Gastrocnemius medialis (tissue), 4 donors: ENCODE measurements at regions not wholly inside any gene's neighbourhood (a gene's known extent, or its start where the extent isn't known, plus 50 kb on each side); places are given as distances from the start of the nearest gene placed in this dataset.

Experiments used
- ATAC-seq, 2 donors: fragments of 150-250 bp; one replicate each; pipeline ENCODE4 v1.9.1; 2016
- DNase-seq, 2 donors: peaks; one replicate each; pipeline ENCODE4 v3.0.0-alpha.2; 2019
- H3K27ac ChIP-seq, 4 donors: fragments of 200-600 bp; sonication (generic); 1 replicate in 1 of 4; 2 replicates in 3 of 4; pipeline ENCODE4 v1.5.1; 2016 to 2018; ENCODE audit warnings: mild to moderate bottlenecking in 2 of 4, moderate library complexity in 1 of 4
- H3K27me3 ChIP-seq, 3 donors: fragments of 200-600 bp; sonication (generic) in 2 of 3; 1 replicate in 1 of 3; 2 replicates in 2 of 3; pipeline versions ENCODE4 v1.5.1 to v1.6.0; 2016 to 2019; ENCODE audit warnings: mild to moderate bottlenecking in 1 of 3, moderate library complexity in 1 of 3
- H3K36me3 ChIP-seq, 2 donors: fragments of 200-600 bp; sonication (generic) in 1 of 2; one replicate each; pipeline ENCODE4 v1.5.1; 2017 to 2018
- H3K4me1 ChIP-seq, 2 donors: fragments of 200-600 bp; sonication (generic) in 1 of 2; one replicate each; pipeline ENCODE4 v1.5.1; 2016 to 2017; ENCODE audit warnings: mild to moderate bottlenecking in 2 of 2
- H3K4me3 ChIP-seq, 4 donors: fragments of 200-600 bp; sonication (generic) in 3 of 4; 1 replicate in 1 of 4; 2 replicates in 3 of 4; pipeline ENCODE4 v1.5.1; 2016 to 2019; ENCODE audit warnings: mild to moderate bottlenecking in 2 of 4
- H3K9me3 ChIP-seq, 3 donors: fragments of 200-600 bp; sonication (generic) in 2 of 3; 1 replicate in 1 of 3; 2 replicates in 2 of 3; pipeline ENCODE4 v1.5.1; 2016 to 2019
- POLR2A ChIP-seq, 2 donors: fragments of 450-650 bp; IDR thresholded peaks; one replicate each; pipeline ENCODE4 v1.6.1; 2017; ENCODE audit warnings: antibody characterized with exemption in 2 of 2, mild to moderate bottlenecking in 2 of 2, moderate library complexity in 2 of 2
- in situ Hi-C, 4 donors: fragments of 200-750 bp; cut with MboI; loops; one replicate each; pipeline versions ENCODE4 v1.15.0 to v1.8.0; 2017; ENCODE audit warnings: low sequenced_read_pairs in 4 of 4
- intact Hi-C: fragments of 100-400 bp; cut with DNase I; formaldehyde crosslinking; loops from one replicate; pipeline ENCODE4 v1.15.1; 2023; ENCODE audit warnings: low total_unique reads
- TF ChIP-seq, protein P1 (sequence below), 5 experiments: fragments of 450-650 bp in 3 of 5; fragments of 200-600 bp in 2 of 5; sonication (generic) in 2 of 5; IDR thresholded peaks in 4 of 5; conservative IDR thresholded peaks in 1 of 5; 1 replicate in 4 of 5; 2 replicates in 1 of 5; pipeline ENCODE4 v1.5.1; 2016 to 2019; ENCODE audit warnings: antibody characterized with exemption in 5 of 5, mild to moderate bottlenecking in 3 of 5, moderate library complexity in 3 of 5

DNA sequence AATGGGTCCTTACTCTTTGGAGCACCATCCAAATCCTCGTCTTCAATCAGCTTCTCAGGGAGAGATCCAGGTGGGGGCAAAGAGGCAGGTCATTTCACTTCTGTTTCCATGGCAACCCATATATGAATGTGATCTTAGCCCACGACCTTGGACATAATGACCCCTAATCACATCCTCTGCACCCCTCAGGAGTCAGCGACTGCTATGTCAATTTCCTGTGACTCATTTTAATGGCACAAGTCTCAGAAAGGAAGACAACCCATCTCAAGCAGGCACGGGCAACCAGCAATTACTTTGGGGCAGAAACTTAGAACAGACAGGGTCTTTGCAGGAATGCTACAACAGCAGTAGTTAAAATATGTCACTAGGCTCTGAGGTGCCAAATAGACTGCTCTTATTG lies 591.2 kb downstream of the TLR4 start:
- H3K9me3 ChIP-seq = no peaks in the 10 kb centered on the region
- intact Hi-C loops (no loop called here), in situ Hi-C loops (no loop called here)
- TF ChIP-seq POLR2A (IDR thresholded peaks at IDR 0.05) = no peak
- TF ChIP-seq, protein P1, sequence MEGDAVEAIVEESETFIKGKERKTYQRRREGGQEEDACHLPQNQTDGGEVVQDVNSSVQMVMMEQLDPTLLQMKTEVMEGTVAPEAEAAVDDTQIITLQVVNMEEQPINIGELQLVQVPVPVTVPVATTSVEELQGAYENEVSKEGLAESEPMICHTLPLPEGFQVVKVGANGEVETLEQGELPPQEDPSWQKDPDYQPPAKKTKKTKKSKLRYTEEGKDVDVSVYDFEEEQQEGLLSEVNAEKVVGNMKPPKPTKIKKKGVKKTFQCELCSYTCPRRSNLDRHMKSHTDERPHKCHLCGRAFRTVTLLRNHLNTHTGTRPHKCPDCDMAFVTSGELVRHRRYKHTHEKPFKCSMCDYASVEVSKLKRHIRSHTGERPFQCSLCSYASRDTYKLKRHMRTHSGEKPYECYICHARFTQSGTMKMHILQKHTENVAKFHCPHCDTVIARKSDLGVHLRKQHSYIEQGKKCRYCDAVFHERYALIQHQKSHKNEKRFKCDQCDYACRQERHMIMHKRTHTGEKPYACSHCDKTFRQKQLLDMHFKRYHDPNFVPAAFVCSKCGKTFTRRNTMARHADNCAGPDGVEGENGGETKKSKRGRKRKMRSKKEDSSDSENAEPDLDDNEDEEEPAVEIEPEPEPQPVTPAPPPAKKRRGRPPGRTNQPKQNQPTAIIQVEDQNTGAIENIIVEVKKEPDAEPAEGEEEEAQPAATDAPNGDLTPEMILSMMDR (IDR thresholded peaks at IDR 0.05 in 4 of 5, conservative IDR thresholded peaks at IDR 0.05 in 1 of 5) = no peak
- H3K4me3 ChIP-seq = no peak overlapping the region
- no peaks in the 10 kb centered on the region for H3K36me3 ChIP-seq
- ATAC-seq (no peak), DNase-seq (no peak)
- H3K4me1 ChIP-seq = no peaks in the 10 kb centered on the region
- H3K27ac ChIP-seq = no peak overlapping the region
- H3K27me3 ChIP-seq = no peaks in the 10 kb centered on the region

GRCh38 chr9:118302721-118303120 lies 598.5 kb downstream of the TLR4 start:
- TF ChIP-seq, protein P1 (IDR thresholded peaks at IDR 0.05 in 4 of 5, conservative IDR thresholded peaks at IDR 0.05 in 1 of 5) = no peak
- no peak for TF ChIP-seq POLR2A (IDR thresholded peaks at IDR 0.05)
- Histone ChIP-seq H3K27ac (no peak overlapping the region), H3K9me3 (no peaks in the 10 kb centered on the region), H3K27me3 (no peaks in the 10 kb centered on the region), H3K4me3 (no peak overlapping the region), H3K4me1 (no peaks in the 10 kb centered on the region), H3K36me3 (no peaks in the 10 kb centered on the region)
- no peak for DNase-seq
- intact Hi-C loops = no loop called here
- in situ Hi-C loops = no loop called here
- ATAC-seq = no peak

GRCh38 chr9:118303216-118303615 lies 599.0 kb downstream of the TLR4 start:
- intact Hi-C loops = no loop called here
- no peak for DNase-seq
- in situ Hi-C loops = no loop called here

GRCh38 chr9:118305331-118305730 lies 601.1 kb downstream of the TLR4 start:
- DNase-seq (no peak), ATAC-seq (no peak)
- TF ChIP-seq, protein P1 (IDR thresholded peaks at IDR 0.05 in 4 of 5, conservative IDR thresholded peaks at IDR 0.05 in 1 of 5) = no peak
- TF ChIP-seq POLR2A (IDR thresholded peaks at IDR 0.05) = no peak
- H3K4me1 ChIP-seq = no peaks in the 10 kb centered on the region
- intact Hi-C loops = no loop called here
- in situ Hi-C loops = no loop called here
- no peaks in the 10 kb centered on the region for H3K36me3 ChIP-seq
- H3K4me3 ChIP-seq = no peak overlapping the region
- no peaks in the 10 kb centered on the region for H3K27me3 ChIP-seq
- no peak overlapping the region for H3K27ac ChIP-seq
- H3K9me3 ChIP-seq = no peaks in the 10 kb centered on the region

More at GRCh38 chr9:118303216-118303615, 599.0 kb downstream of the TLR4 start:
- ATAC-seq = no peak
- Histone ChIP-seq H3K27ac (no peak overlapping the region), H3K4me1 (no peaks in the 10 kb centered on the region), H3K4me3 (no peak overlapping the region), H3K36me3 (no peaks in the 10 kb centered on the region), H3K9me3 (no peaks in the 10 kb centered on the region), H3K27me3 (no peaks in the 10 kb centered on the region)
- TF ChIP-seq, protein P1 (IDR thresholded peaks at IDR 0.05 in 4 of 5, conservative IDR thresholded peaks at IDR 0.05 in 1 of 5) = no peak

- intact Hi-C loops (no loop called here), in situ Hi-C loops (no loop called here)
- Histone ChIP-seq H3K4me1 (no peaks in the 10 kb centered on the region), H3K4me3 (no peak overlapping the region), H3K9me3 (no peaks in the 10 kb centered on the region), H3K36me3 (no peaks in the 10 kb centered on the region), H3K27me3 (no peaks in the 10 kb centered on the region), H3K27ac (no peak overlapping the region)
- no peak for ATAC-seq
- TF ChIP-seq, protein P1 (IDR thresholded peaks at IDR 0.05 in 4 of 5, conservative IDR thresholded peaks at IDR 0.05 in 1 of 5) = no peak
- TF ChIP-seq POLR2A (IDR thresholded peaks at IDR 0.05) = no peak
- no peak for DNase-seq
These were observed 602.6 kb downstream of the TLR4 start for GRCh38 chr9:118306801-118307200.
